Hematopoietic multipotent progenitor cell treated with erythropoietin and hydrocortisone succinate and interleukin-3 and kit ligand, for 15 days (in vitro differentiated cells): ENCODE measurements at regions not wholly inside any gene's neighbourhood (a gene's known extent, or its start where the extent isn't known, plus 50 kb on each side); places are given as distances from the start of the nearest gene placed in this dataset.

ENCODE experiments used
- DNase-seq: peaks from one replicate; pipeline ENCODE4 v3.0.0-alpha.2; 2015; ENCODE audit warnings: low spot score

- DNase-seq = no peak
Measured at GRCh38 chr5:145204743-145205142, 630.4 kb downstream of the PRELID2 start.

GRCh38 chr5:145203193-145203592 is 631.9 kb downstream of the PRELID2 start:
- no peak for DNase-seq

- no peak for DNase-seq
Measured at GRCh38 chr5:145198525-145199260, 636.4 kb downstream of the PRELID2 start.

GRCh38 chr5:145189746-145190145 is 645.4 kb downstream of the PRELID2 start:
- no peak for DNase-seq

DNA sequence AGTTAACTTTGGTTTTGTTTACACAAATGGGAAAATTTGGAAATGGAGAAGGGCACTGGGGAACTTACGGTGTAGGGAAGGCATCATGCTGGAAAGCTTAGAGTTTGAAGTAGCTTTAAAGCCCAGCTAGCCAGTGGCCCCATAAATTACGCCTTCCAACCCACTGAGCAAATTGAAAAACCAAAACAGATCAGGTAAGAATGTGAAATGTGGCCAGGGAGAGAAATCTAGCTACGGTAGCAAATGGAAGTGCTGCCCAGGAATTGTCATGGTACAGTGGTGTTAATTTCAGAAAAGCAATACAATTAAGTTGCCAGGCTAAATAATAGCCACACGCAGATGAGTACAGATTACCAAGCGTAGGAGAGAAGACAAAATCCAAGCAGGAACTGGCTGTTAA is 654.8 kb downstream of the PRELID2 start:
- no peak for DNase-seq

- DNase-seq = no peak
Measured at GRCh38 chr5:145178641-145179523, 656.3 kb downstream of the PRELID2 start.

- no peak for DNase-seq
Measured at GRCh38 chr5:145176041-145176440, 659.1 kb downstream of the PRELID2 start.

- DNase-seq = no peak
Measured at GRCh38 chr5:145166110-145166509, 669.0 kb downstream of the PRELID2 start.

GRCh38 chr5:145163876-145164275 is 671.3 kb downstream of the PRELID2 start:
- DNase-seq = no peak

DNA sequence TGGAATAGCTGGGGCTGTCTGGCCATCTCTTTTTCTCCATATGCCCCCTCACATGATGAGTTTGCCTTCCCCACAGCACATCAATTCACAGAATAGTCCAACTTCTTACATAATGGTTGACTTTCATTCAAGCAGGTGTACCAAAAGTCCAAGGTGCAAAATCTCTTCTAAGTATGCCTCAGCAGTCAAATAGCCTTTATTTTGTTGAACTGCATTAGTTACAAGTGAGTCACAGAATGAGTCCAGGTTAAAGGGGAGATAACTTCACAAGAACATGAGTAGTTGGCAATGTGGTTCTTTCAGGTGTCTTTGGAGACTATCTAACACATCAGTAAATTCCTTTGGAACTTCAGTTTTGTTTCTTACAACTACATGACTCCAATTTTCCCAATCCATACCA is 672.5 kb downstream of the PRELID2 start:
- DNase-seq = no peak

- DNase-seq = no peak
Measured at GRCh38 chr5:145161391-145161790, 673.8 kb downstream of the PRELID2 start.

DNA sequence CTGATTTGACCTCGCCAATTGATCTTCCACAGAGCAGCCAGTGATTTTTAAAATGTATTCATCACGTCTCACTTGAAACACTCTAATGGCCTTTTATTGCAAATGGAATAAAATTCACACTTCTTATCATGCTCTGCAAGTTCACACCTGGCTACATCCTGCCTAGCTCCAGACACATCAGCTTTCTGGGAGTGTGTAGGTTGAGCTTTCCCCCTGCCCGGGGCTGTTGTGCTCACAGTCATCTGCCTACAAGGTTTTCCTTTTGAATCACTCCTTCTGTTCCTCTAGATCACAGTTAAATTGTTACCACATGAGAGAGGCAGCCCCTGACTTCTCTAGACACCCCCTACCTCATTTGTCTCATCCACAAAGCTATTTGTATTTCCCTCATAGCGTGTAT is 674.5 kb downstream of the PRELID2 start:
- no peak for DNase-seq

- no peak for DNase-seq
Measured at GRCh38 chr5:145158730-145159129, 676.4 kb downstream of the PRELID2 start.

- DNase-seq = no peak
Measured at GRCh38 chr5:145157841-145158240, 677.3 kb downstream of the PRELID2 start.

GRCh38 chr5:145141534-145141933 is 693.6 kb downstream of the PRELID2 start:
- DNase-seq = no peak

- DNase-seq = no peak
Measured at GRCh38 chr5:145130996-145131395, 704.1 kb downstream of the PRELID2 start.

DNA sequence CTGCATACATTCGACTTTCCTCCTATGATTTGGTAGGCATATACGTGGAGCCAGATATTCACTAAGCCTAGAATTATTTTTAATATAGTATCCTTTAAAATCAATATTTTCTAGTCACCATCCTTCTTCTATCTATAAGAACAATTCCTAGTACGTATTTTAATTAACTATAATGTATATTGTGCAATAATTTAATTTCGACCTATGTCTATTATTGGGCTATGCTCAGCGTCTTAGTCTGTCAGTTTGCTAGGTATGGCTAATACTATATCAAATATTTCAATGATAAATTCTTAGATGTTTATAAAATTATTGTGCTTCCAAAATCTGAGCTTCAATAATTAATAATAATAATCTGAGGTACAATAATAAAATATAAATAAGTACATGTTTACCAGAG is 705.3 kb downstream of the PRELID2 start:
- DNase-seq = no peak

GRCh38 chr5:145124806-145125205 is 710.3 kb downstream of the PRELID2 start:
- no peak for DNase-seq

DNA sequence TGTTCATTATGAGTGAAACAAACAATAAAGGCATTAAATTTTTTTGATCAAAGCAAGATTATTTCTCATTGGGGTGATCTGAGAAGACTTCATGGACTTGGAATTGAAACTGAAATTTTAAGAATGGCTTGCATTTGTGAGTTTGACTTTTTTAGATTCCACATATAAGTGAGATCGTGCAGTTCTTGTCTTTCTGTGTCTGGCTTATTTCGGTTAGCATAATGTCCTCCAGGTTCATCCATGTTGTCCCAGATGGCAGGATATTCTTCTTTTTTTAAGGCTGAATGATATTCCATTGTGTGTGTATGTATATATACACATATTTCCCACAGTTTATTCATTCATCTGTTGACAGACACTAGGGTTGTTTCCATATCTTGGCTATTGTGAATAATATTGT is 716.5 kb downstream of the PRELID2 start:
- no peak for DNase-seq

DNA sequence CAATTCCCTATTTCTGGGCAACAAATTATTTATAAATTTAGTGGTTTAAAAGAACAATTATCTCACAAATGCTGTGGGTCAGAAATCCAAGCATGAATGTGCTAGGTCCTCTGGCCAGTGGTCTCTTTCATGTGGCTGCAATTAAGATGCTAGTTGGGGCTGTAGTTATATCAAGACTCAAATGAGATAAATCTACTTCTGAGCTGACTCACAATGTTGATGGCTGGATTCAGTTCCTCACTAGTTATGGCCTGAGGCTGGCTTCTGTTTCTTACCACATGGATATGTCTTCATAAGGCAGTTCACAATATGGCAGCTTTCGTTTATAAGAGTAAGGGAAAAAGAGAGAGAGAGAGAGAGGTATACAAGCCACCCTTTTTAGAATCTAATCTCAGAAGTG is 717.0 kb downstream of the PRELID2 start:
- no peak for DNase-seq

DNA sequence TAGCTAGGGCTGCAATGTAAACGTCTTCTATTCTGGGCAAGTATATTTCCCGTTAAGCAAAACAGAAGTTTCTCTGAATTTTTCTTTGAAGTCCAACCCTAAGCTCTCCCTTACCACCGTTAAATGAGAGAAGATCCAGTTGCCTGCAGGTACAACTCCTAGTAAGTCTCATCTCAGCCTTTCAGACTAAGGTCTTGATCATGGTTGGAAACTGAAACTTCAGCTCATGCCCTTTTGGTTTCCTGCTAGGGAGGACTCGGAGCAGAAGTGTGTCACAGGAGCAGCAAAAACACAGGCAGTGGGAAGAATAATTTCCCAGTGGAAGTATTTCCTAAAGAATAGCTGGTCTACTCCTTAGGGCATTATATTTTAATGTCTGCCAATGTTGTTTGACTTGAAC is 717.9 kb downstream of the PRELID2 start:
- DNase-seq = no peak

GRCh38 chr5:145111420-145111819 is 723.7 kb downstream of the PRELID2 start:
- DNase-seq = no peak

GRCh38 chr5:145110834-145111233 is 724.3 kb downstream of the PRELID2 start:
- DNase-seq = no peak
